ENCODE measurements at regions not wholly inside any gene's neighbourhood (a gene's known extent, or its start where the extent isn't known, plus 50 kb on each side); places are given as distances from the start of the nearest gene placed in this dataset.

DNA sequence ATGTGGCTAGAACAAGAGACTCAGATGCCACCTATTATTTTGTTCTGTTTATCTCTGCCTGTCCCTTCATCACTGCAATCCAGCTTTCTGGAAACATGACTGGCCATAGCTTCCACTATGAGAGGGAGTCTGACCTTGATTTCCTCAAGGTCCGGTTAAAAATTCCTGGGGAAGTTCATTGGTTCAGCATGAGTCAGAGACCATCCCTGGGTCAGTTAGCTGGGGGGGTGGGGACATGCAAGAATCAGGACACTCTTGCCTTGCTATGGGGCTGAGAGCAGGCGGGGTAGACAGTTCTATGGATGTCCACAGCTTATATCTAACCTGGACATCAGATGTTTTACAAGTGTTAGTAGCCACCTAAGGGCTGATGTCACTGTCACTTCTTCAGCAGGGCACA lies 81.1 kb downstream of the TENT5C start:
- TF ChIP-seq EZH2 (IDR thresholded peaks at IDR 0.05) (no peak), POLR2A (IDR thresholded peaks at IDR 0.05; ENCODE audit: borderline replicate concordance, extremely low read depth, insufficient read depth, insufficient read length) (no peak), RAD21 (IDR thresholded peaks at IDR 0.05; ENCODE audit: low read depth) (no peak), YY1 (IDR thresholded peaks at IDR 0.05; ENCODE audit: extremely low read depth, insufficient replicate concordance, low read depth, low read length) (no peak), ZFX (IDR thresholded peaks at IDR 0.05) (no peak), EZH2phosphoT487 (IDR thresholded peaks at IDR 0.05; ENCODE audit: borderline replicate concordance) (no peak), EGR1 (IDR thresholded peaks at IDR 0.05; ENCODE audit: low read depth) (no peak), ELF1 (IDR thresholded peaks at IDR 0.05; ENCODE audit: borderline replicate concordance, low read depth) (no peak)
- TF ChIP-seq, protein P1, sequence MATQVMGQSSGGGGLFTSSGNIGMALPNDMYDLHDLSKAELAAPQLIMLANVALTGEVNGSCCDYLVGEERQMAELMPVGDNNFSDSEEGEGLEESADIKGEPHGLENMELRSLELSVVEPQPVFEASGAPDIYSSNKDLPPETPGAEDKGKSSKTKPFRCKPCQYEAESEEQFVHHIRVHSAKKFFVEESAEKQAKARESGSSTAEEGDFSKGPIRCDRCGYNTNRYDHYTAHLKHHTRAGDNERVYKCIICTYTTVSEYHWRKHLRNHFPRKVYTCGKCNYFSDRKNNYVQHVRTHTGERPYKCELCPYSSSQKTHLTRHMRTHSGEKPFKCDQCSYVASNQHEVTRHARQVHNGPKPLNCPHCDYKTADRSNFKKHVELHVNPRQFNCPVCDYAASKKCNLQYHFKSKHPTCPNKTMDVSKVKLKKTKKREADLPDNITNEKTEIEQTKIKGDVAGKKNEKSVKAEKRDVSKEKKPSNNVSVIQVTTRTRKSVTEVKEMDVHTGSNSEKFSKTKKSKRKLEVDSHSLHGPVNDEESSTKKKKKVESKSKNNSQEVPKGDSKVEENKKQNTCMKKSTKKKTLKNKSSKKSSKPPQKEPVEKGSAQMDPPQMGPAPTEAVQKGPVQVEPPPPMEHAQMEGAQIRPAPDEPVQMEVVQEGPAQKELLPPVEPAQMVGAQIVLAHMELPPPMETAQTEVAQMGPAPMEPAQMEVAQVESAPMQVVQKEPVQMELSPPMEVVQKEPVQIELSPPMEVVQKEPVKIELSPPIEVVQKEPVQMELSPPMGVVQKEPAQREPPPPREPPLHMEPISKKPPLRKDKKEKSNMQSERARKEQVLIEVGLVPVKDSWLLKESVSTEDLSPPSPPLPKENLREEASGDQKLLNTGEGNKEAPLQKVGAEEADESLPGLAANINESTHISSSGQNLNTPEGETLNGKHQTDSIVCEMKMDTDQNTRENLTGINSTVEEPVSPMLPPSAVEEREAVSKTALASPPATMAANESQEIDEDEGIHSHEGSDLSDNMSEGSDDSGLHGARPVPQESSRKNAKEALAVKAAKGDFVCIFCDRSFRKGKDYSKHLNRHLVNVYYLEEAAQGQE (IDR thresholded peaks at IDR 0.05; ENCODE audit: low read depth): no peak
- TF ChIP-seq, protein P2, sequence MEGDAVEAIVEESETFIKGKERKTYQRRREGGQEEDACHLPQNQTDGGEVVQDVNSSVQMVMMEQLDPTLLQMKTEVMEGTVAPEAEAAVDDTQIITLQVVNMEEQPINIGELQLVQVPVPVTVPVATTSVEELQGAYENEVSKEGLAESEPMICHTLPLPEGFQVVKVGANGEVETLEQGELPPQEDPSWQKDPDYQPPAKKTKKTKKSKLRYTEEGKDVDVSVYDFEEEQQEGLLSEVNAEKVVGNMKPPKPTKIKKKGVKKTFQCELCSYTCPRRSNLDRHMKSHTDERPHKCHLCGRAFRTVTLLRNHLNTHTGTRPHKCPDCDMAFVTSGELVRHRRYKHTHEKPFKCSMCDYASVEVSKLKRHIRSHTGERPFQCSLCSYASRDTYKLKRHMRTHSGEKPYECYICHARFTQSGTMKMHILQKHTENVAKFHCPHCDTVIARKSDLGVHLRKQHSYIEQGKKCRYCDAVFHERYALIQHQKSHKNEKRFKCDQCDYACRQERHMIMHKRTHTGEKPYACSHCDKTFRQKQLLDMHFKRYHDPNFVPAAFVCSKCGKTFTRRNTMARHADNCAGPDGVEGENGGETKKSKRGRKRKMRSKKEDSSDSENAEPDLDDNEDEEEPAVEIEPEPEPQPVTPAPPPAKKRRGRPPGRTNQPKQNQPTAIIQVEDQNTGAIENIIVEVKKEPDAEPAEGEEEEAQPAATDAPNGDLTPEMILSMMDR (IDR thresholded peaks at IDR 0.05 in 2 of 3, conservative IDR thresholded peaks at IDR 0.05 in 1 of 3; ENCODE audit: borderline replicate concordance in 1 of 3, insufficient read depth in 1 of 3, low read depth in 2 of 3, low read length in 2 of 3): no peak
- TF ChIP-seq, protein P3, sequence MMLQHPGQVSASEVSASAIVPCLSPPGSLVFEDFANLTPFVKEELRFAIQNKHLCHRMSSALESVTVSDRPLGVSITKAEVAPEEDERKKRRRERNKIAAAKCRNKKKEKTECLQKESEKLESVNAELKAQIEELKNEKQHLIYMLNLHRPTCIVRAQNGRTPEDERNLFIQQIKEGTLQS (IDR thresholded peaks at IDR 0.05): no peak
- TF ChIP-seq, protein P4, sequence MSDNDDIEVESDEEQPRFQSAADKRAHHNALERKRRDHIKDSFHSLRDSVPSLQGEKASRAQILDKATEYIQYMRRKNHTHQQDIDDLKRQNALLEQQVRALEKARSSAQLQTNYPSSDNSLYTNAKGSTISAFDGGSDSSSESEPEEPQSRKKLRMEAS (IDR thresholded peaks at IDR 0.05): no peak
- TF ChIP-seq, protein P5, sequence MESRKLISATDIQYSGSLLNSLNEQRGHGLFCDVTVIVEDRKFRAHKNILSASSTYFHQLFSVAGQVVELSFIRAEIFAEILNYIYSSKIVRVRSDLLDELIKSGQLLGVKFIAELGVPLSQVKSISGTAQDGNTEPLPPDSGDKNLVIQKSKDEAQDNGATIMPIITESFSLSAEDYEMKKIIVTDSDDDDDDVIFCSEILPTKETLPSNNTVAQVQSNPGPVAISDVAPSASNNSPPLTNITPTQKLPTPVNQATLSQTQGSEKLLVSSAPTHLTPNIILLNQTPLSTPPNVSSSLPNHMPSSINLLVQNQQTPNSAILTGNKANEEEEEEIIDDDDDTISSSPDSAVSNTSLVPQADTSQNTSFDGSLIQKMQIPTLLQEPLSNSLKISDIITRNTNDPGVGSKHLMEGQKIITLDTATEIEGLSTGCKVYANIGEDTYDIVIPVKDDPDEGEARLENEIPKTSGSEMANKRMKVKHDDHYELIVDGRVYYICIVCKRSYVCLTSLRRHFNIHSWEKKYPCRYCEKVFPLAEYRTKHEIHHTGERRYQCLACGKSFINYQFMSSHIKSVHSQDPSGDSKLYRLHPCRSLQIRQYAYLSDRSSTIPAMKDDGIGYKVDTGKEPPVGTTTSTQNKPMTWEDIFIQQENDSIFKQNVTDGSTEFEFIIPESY (IDR thresholded peaks at IDR 0.05; ENCODE audit: extremely low read depth, insufficient replicate concordance, low read length): no peak
